GM12865 (cell line): ENCODE measurements at regions not wholly inside any gene's neighbourhood (a gene's known extent, or its start where the extent isn't known, plus 50 kb on each side); places are given as distances from the start of the nearest gene placed in this dataset.

ENCODE experiments used
- DNase-seq: peaks from one replicate; pipeline ENCODE4 v3.0.0; 2010; ENCODE audit warnings: low read depth
- H3K4me3 ChIP-seq: 2 replicates; pipeline ENCODE4 v1.5.1; 2011; ENCODE audit warnings: mild to moderate bottlenecking, low read depth, low read length, control low read depth
- CTCF ChIP-seq: IDR thresholded peaks from 2 replicates; pipeline ENCODE4 v1.5.1; 2011; ENCODE audit warnings: low read length, control low read depth, low read depth, inconsistent platforms; ENCODE audit not compliant: insufficient read depth; ENCODE audit errors: missing control alignments

- no peak for TF ChIP-seq CTCF
- H3K4me3 ChIP-seq = no peak overlapping the region
- no peak for DNase-seq
Observed at GRCh38 chr17:69714669-69715068, 300.2 kb downstream of the MAP2K6 start.

GRCh38 chr17:69715656-69716055 is 301.2 kb downstream of the MAP2K6 start:
- no peak for DNase-seq
- no peak for TF ChIP-seq CTCF
- H3K4me3 ChIP-seq = no peak overlapping the region

- DNase-seq = no peak
- no peak for TF ChIP-seq CTCF
- H3K4me3 ChIP-seq = no peak overlapping the region
Observed at GRCh38 chr17:69716556-69716955, 302.1 kb downstream of the MAP2K6 start.

GRCh38 chr17:69717214-69717613 is 302.7 kb downstream of the MAP2K6 start:
- H3K4me3 ChIP-seq = no peak overlapping the region
- no peak for TF ChIP-seq CTCF
- no peak for DNase-seq

GRCh38 chr17:69717819-69718218 is 303.3 kb downstream of the MAP2K6 start:
- TF ChIP-seq CTCF = no peak
- no peak overlapping the region for H3K4me3 ChIP-seq
- no peak for DNase-seq

GRCh38 chr17:69719474-69720048 is 305.1 kb downstream of the MAP2K6 start:
- no peak for DNase-seq
- no peak for TF ChIP-seq CTCF
- no peak overlapping the region for H3K4me3 ChIP-seq

- no peak for TF ChIP-seq CTCF
- H3K4me3 ChIP-seq = no peak overlapping the region
- DNase-seq = no peak
Observed at GRCh38 chr17:69722518-69722917, 308.0 kb downstream of the MAP2K6 start.
